ENCODE measurements at regions not wholly inside any gene's neighbourhood (a gene's known extent, or its start where the extent isn't known, plus 50 kb on each side); places are given as distances from the start of the nearest gene placed in this dataset.
A peak's percentile ranks its signal among the peaks of the same experiment; 100 is the strongest.

DNA sequence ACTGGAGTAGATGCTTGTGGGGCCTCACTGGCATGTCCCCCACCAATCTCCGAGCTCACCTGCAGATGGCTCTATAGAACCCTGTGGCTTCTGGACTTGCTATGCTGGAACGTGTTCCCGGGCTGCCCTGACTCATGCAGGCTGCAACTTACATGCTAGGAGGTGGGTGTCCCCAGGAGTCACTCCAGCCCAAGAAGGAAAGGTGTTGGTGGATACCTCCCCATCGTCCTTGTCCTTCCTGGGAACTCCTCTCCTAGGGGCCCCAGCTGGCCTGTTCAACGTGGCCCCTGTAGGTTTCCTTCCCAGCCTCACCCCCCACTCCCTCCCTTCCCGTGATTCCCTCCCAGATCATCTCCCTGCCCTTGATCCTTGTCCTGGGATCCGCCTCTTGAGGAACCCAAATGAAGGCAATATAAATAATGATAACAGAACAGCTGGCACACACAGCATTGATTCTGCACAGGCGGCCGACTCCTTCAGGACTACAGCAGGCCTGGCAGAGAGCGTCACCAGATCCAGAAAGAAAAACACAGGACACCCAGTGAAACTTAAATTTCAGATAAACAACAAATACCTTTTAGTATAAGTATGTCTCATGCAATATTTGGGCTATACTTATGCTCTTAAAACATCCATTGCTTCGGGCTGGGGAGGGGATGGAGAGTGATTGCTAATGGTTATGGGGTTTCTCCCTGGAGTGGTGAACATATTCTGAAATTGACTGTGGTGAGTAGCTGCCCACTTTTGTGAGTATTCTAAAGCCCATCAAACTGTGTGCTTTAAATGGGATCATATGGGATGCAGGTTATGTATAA is 221.1 kb upstream of the GSE1 start:
- Histone ChIP-seq H4K20me1 (ENCODE audit: control insufficient read depth, extremely low read depth, insufficient read depth, low read length) (peaks cover 5% of the 10 kb centered on the region), H3K4me3 (ENCODE audit: control insufficient read depth in 2 of 3, extremely low read depth in 1 of 3, insufficient read depth in 2 of 3, low read depth in 1 of 3, low read length in 3 of 3) (no peak overlapping the region), H3K36me3 (ENCODE audit: control insufficient read depth in 2 of 2, extremely low read depth in 1 of 2, insufficient read depth in 2 of 2, low read length in 2 of 2) (no peaks in the 10 kb centered on the region), H3K9me3 (ENCODE audit: control insufficient read depth, low read depth, low read length) (no peaks in the 10 kb centered on the region), H3K9me1 (ENCODE audit: control insufficient read depth, extremely low read depth, insufficient read depth, low read length) (no peaks in the 10 kb centered on the region), H3K27ac (ENCODE audit: control insufficient read depth, insufficient read depth, low read length) (no peak overlapping the region), H3K27me3 (ENCODE audit: control insufficient read depth, extremely low read depth, insufficient read depth, low read length) (peaks cover 2% of the 10 kb centered on the region), H3K4me2 (ENCODE audit: control insufficient read depth, extremely low read depth, insufficient read depth, low read depth, low read length) (peak overlapping the region; percentile 13), H3K4me1 (ENCODE audit: control insufficient read depth, extremely low read depth, insufficient read depth, low read length) (peaks cover 44% of the 10 kb centered on the region), H2AFZ (ENCODE audit: control insufficient read depth, low read length) (no peak overlapping the region), H3K9ac (ENCODE audit: control insufficient read depth, extremely low read depth, insufficient read depth, low read length) (no peak overlapping the region), H3K79me2 (ENCODE audit: control insufficient read depth, insufficient read depth, low read length) (no peaks in the 10 kb centered on the region)
- TF ChIP-seq, protein P1, sequence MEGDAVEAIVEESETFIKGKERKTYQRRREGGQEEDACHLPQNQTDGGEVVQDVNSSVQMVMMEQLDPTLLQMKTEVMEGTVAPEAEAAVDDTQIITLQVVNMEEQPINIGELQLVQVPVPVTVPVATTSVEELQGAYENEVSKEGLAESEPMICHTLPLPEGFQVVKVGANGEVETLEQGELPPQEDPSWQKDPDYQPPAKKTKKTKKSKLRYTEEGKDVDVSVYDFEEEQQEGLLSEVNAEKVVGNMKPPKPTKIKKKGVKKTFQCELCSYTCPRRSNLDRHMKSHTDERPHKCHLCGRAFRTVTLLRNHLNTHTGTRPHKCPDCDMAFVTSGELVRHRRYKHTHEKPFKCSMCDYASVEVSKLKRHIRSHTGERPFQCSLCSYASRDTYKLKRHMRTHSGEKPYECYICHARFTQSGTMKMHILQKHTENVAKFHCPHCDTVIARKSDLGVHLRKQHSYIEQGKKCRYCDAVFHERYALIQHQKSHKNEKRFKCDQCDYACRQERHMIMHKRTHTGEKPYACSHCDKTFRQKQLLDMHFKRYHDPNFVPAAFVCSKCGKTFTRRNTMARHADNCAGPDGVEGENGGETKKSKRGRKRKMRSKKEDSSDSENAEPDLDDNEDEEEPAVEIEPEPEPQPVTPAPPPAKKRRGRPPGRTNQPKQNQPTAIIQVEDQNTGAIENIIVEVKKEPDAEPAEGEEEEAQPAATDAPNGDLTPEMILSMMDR (optimal IDR thresholded peaks at IDR 0.05 in 1 of 3, IDR thresholded peaks at IDR 0.05 in 1 of 3, conservative IDR thresholded peaks at IDR 0.05 in 1 of 3; ENCODE audit: extremely low read depth in 1 of 3, insufficient read depth in 2 of 3, low read length in 3 of 3), result peak; percentile 36 to 65 (median 54)
- no peak for TF ChIP-seq EZH2 (IDR thresholded peaks at IDR 0.05; ENCODE audit: low read length)
- dilution Hi-C loops (cut with MboI; ENCODE audit: extremely low pct_ligation_motif_present, low sequenced_read_pairs), result no loop called here
- FAIRE-seq (peak; percentile 64), DNase-seq (ENCODE audit: low read depth, low spot score) (no peak)

DNA sequence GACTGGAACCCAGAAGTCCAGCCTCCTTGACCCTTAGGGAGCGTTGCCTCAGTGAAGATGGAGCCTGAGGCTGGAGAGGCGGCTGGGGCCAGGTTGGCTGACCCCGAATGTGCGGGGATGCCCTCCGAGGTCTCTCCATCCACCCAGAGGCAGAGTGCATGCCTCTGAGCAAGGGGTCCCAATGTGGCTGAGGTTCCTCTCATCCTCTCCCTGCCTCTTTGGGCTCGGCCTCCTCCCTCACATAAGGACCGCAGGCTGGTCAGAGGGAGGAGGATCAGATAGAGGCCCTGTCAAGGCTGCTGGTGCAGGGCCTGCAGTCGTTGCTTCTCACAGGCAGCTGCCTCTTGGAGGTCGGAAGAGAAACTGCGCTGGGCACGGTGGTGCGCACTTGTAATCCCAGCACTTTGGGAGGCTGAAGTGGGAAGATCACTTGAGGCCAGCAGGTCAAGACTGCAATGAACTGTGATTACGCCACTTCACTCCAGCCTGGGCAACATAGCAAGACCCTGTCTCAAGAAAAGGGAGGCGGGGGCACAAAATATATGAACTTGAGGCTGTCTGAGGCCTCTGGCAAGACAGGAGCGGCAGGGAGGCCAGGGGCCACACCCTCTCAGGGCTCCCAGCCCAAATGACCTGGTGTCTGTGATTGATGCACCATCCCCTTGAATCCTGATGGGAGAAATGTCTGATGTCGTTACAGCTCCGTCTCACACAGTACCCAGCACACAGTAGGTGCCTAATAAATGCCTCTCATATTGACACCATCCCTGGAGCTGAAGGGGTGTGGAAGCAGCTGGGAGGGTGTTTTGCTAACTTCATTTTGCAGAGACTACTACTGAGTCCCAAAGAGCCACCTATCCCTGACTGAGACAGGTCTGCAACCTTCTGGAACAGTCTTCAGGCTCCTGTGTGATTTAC is 220.1 kb upstream of the GSE1 start:
- no peak for TF ChIP-seq EZH2 (IDR thresholded peaks at IDR 0.05; ENCODE audit: low read length)
- TF ChIP-seq, protein P1 (optimal IDR thresholded peaks at IDR 0.05 in 1 of 3, IDR thresholded peaks at IDR 0.05 in 1 of 3, conservative IDR thresholded peaks at IDR 0.05 in 1 of 3; ENCODE audit: extremely low read depth in 1 of 3, insufficient read depth in 2 of 3, low read length in 3 of 3), result no peak
- no peak overlapping the region for H2AFZ ChIP-seq (ENCODE audit: control insufficient read depth, low read length)
- no peaks in the 10 kb centered on the region for H3K9me3 ChIP-seq (ENCODE audit: control insufficient read depth, low read depth, low read length)
- DNase-seq (ENCODE audit: low read depth, low spot score), result no peak
- no peaks in the 10 kb centered on the region for H3K36me3 ChIP-seq (ENCODE audit: control insufficient read depth in 2 of 2, extremely low read depth in 1 of 2, insufficient read depth in 2 of 2, low read length in 2 of 2)
- dilution Hi-C loops (cut with MboI; ENCODE audit: extremely low pct_ligation_motif_present, low sequenced_read_pairs), result no loop called here
- no peak overlapping the region for H3K9ac ChIP-seq (ENCODE audit: control insufficient read depth, extremely low read depth, insufficient read depth, low read length)
- H3K27ac ChIP-seq (ENCODE audit: control insufficient read depth, insufficient read depth, low read length), result no peak overlapping the region
- H3K79me2 ChIP-seq (ENCODE audit: control insufficient read depth, insufficient read depth, low read length), result no peaks in the 10 kb centered on the region
- no peaks in the 10 kb centered on the region for H3K9me1 ChIP-seq (ENCODE audit: control insufficient read depth, extremely low read depth, insufficient read depth, low read length)
- H3K4me3 ChIP-seq (ENCODE audit: control insufficient read depth in 2 of 3, extremely low read depth in 1 of 3, insufficient read depth in 2 of 3, low read depth in 1 of 3, low read length in 3 of 3), result no peak overlapping the region
- H4K20me1 ChIP-seq (ENCODE audit: control insufficient read depth, extremely low read depth, insufficient read depth, low read length), result peaks cover 5% of the 10 kb centered on the region
- no peak overlapping the region for H3K4me2 ChIP-seq (ENCODE audit: control insufficient read depth, extremely low read depth, insufficient read depth, low read depth, low read length)
- H3K27me3 ChIP-seq (ENCODE audit: control insufficient read depth, extremely low read depth, insufficient read depth, low read length), result no peaks in the 10 kb centered on the region
- FAIRE-seq, result no peak
- peaks cover 51% of the 10 kb centered on the region for H3K4me1 ChIP-seq (ENCODE audit: control insufficient read depth, extremely low read depth, insufficient read depth, low read length)
